Spleen (tissue), 11 donors: ENCODE measurements at regions not wholly inside any gene's neighbourhood (a gene's known extent, or its start where the extent isn't known, plus 50 kb on each side); places are given as distances from the start of the nearest gene placed in this dataset.

Source experiments
- DNase-seq: peaks from one replicate; pipeline ENCODE4 v3.0.0-alpha.2; 2020
- H3K27ac ChIP-seq, 8 donors: fragments of 200-600 bp; sonication (generic) in 7 of 8; 1 replicate in 4 of 8; 2 replicates in 4 of 8; pipeline versions ENCODE4 v1.5.0 to v1.8.0; 2016 to 2021; ENCODE audit warnings: inconsistent platforms in 4 of 8, mild to moderate bottlenecking in 4 of 8, moderate library complexity in 1 of 8
- H3K27me3 ChIP-seq, 7 donors: fragments of 200-600 bp; sonication (generic) in 6 of 7; replicated peaks in 1 of 7; 1 replicate in 4 of 7; 2 replicates in 3 of 7; pipeline versions ENCODE4 v1.5.0 to v1.8.0; 2016 to 2021; ENCODE audit warnings: inconsistent platforms in 3 of 7, mild to moderate bottlenecking in 1 of 7
- H3K36me3 ChIP-seq, 6 donors: fragments of 200-600 bp; sonication (generic) in 5 of 6; 1 replicate in 4 of 6; 2 replicates in 2 of 6; pipeline versions ENCODE4 v1.5.0 to v1.8.0; 2016 to 2021; ENCODE audit warnings: inconsistent platforms in 2 of 6
- H3K4me1 ChIP-seq, 6 donors: fragments of 200-600 bp; sonication (generic) in 5 of 6; 1 replicate in 3 of 6; 2 replicates in 3 of 6; pipeline versions ENCODE4 v1.5.0 to v1.8.0; 2016 to 2021; ENCODE audit warnings: inconsistent platforms in 3 of 6
- H3K4me3 ChIP-seq, 8 donors: fragments of 200-600 bp; sonication (generic) in 7 of 8; 1 replicate in 4 of 8; 2 replicates in 4 of 8; pipeline versions ENCODE4 v1.5.0 to v1.8.0; 2016 to 2021; ENCODE audit warnings: inconsistent platforms in 4 of 8, mild to moderate bottlenecking in 4 of 8, moderate library complexity in 2 of 8
- H3K9me3 ChIP-seq, 8 donors: fragments of 200-600 bp; sonication (generic) in 7 of 8; 1 replicate in 4 of 8; 2 replicates in 4 of 8; pipeline versions ENCODE4 v1.5.0 to v1.8.0; 2016 to 2021; ENCODE audit warnings: inconsistent platforms in 4 of 8
- POLR2A ChIP-seq, 3 donors: fragments of 450-650 bp; IDR thresholded peaks; one replicate each; pipeline ENCODE4 v1.5.1; 2017; ENCODE audit warnings: antibody characterized with exemption in 3 of 3, mild to moderate bottlenecking in 1 of 3
- POLR2AphosphoS5 ChIP-seq, 3 donors: sonication (generic); formaldehyde crosslinking; IDR thresholded peaks; one replicate each; pipeline ENCODE4 v1.5.1; 2017; ENCODE audit warnings: antibody characterized with exemption in 3 of 3
- WGBS, 5 donors: extraction: QIAGEN DNeasy Blood & Tissue Kit in 3 of 5; methylation state at CpG; one replicate each; pipeline versions ENCODE4 v1.1.5 to v1.1.7; 2013 to 2018; 5-methylcytosine and 5-hydroxymethylcytosine counted together
- intact Hi-C: fragments of 100-400 bp; cut with DNase I; formaldehyde crosslinking; loops from one replicate; pipeline ENCODE4 v1.15.0; 2023; ENCODE audit warnings: low total_unique reads
- TF ChIP-seq, protein P1 (sequence below), 11 experiments: fragments of 200-600 bp in 7 of 11; fragments of 450-650 bp in 4 of 11; sonication (generic) in 4 of 11; IDR thresholded peaks in 8 of 11; conservative IDR thresholded peaks in 3 of 11; 1 replicate in 7 of 11; 2 replicates in 4 of 11; pipeline versions ENCODE4 v1.4.0 to v1.8.0; 2016 to 2021; ENCODE audit warnings: antibody characterized with exemption in 11 of 11, inconsistent platforms in 4 of 11, mild to moderate bottlenecking in 1 of 11
- donor health status: healthy with polysubstance abuse.
- donor health status: DM: no; HTN: no; CAD: no; lungs with moderate emphysema.
- donor health status: DM: no; HTN: no; CAD: no.
- donor health status: Bipolar disorder and iron deficiency.
- donor health status: healthy.
- donor health status: DM: no; HTN: no; CAD: no.
- donor health status: DM: yes; HTN: yes; CAD: no.

- Histone ChIP-seq H3K27ac (no peak overlapping the region), H3K9me3 (no peaks in the 10 kb centered on the region), H3K4me3 (no peak overlapping the region), H3K36me3 (no peaks in the 10 kb centered on the region), H3K4me1 (peaks cover 0 to 5% (median 0%) of the 10 kb centered on the region in 6 donors), H3K27me3 (no peaks in the 10 kb centered on the region)
- TF ChIP-seq, protein P1, sequence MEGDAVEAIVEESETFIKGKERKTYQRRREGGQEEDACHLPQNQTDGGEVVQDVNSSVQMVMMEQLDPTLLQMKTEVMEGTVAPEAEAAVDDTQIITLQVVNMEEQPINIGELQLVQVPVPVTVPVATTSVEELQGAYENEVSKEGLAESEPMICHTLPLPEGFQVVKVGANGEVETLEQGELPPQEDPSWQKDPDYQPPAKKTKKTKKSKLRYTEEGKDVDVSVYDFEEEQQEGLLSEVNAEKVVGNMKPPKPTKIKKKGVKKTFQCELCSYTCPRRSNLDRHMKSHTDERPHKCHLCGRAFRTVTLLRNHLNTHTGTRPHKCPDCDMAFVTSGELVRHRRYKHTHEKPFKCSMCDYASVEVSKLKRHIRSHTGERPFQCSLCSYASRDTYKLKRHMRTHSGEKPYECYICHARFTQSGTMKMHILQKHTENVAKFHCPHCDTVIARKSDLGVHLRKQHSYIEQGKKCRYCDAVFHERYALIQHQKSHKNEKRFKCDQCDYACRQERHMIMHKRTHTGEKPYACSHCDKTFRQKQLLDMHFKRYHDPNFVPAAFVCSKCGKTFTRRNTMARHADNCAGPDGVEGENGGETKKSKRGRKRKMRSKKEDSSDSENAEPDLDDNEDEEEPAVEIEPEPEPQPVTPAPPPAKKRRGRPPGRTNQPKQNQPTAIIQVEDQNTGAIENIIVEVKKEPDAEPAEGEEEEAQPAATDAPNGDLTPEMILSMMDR (IDR thresholded peaks at IDR 0.05 in 8 of 11, conservative IDR thresholded peaks at IDR 0.05 in 3 of 11) = no peak
- TF ChIP-seq POLR2A (IDR thresholded peaks at IDR 0.05) (no peak), POLR2AphosphoS5 (IDR thresholded peaks at IDR 0.05) (no peak)
- intact Hi-C loops = no loop called here
- 32 to 89% (median 62%) methylated on average over 2 of the region's 2 CpGs for WGBS, 5 donors
- no peak for DNase-seq
Measured at GRCh38 chr2:59653164-59653563, 900.3 kb downstream of the BCL11A start.

DNA sequence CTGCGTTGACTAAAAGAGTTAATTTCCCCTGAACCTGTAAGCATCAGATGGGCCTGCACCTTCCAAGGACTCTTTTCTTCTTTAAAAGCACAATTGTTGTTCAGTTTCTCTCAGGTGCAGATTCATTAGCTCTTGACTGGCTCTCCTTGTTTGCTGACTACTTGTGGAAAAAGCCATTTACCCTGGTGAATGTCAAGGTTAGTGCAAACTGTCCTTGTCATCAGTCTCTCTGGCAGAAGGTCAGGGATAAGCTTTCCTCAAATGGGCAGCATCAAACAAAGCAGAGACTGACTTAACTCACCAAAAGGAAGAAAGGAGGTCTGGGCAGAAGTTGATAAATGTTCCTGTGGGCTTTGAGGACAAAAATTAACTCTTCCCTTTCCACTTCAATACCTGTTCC lies 922.7 kb downstream of the BCL11A start:
- no peak overlapping the region for H3K4me3 ChIP-seq

DNA sequence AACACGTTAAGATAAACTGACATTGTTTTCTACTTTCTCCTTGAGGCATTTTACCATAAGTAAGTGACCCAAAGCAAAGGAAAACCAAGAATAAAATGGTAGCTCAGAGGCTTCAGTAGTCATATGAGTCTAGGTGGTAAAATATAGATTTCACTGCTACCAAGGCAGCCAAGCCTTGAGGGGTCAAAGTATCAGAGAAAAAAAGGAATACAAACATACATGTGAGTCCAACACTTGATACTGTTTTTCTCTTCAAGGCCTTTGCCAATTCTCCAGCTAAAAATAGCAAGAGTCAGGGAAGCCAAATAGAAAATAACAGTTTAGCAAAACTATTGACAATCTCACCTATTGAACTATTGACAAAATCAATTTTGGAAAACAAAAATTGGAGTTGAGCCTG lies 925.9 kb downstream of the BCL11A start:
- H3K27me3 ChIP-seq = no peaks in the 10 kb centered on the region
- 0 to 100% (median 62%) methylated on average over 1 of the region's 1 CpG for WGBS, 5 donors
- H3K9me3 ChIP-seq = peaks cover 0 to 11% (median 2%) of the 10 kb centered on the region in 8 donors
- intact Hi-C loops = no loop called here
- H3K4me3 ChIP-seq = no peak overlapping the region
- TF ChIP-seq, protein P1 (IDR thresholded peaks at IDR 0.05 in 8 of 11, conservative IDR thresholded peaks at IDR 0.05 in 3 of 11) = no peak
- TF ChIP-seq POLR2AphosphoS5 (IDR thresholded peaks at IDR 0.05) = no peak
- no peak for TF ChIP-seq POLR2A (IDR thresholded peaks at IDR 0.05)
- no peak for DNase-seq
- peaks cover 0 to 6% (median 0%) of the 10 kb centered on the region in 6 donors for H3K4me1 ChIP-seq
- no peaks in the 10 kb centered on the region for H3K36me3 ChIP-seq
- H3K27ac ChIP-seq = no peak overlapping the region

More for the DNA sequence above, 922.7 kb downstream of the BCL11A start:
- no peaks in the 10 kb centered on the region for H3K4me1 ChIP-seq
- H3K9me3 ChIP-seq = peaks cover 0 to 11% (median 2%) of the 10 kb centered on the region in 8 donors
- no peak for DNase-seq
- 50 to 90% (median 78%) methylated on average over 1 of the region's 1 CpG for WGBS, 5 donors
- no peaks in the 10 kb centered on the region for H3K36me3 ChIP-seq
- H3K27ac ChIP-seq = no peak overlapping the region
- H3K27me3 ChIP-seq = no peaks in the 10 kb centered on the region
- TF ChIP-seq POLR2AphosphoS5 (IDR thresholded peaks at IDR 0.05) = no peak
- TF ChIP-seq, protein P1 (IDR thresholded peaks at IDR 0.05 in 8 of 11, conservative IDR thresholded peaks at IDR 0.05 in 3 of 11) = no peak
- TF ChIP-seq POLR2A (IDR thresholded peaks at IDR 0.05) = no peak
- intact Hi-C loops = no loop called here

GRCh38 chr2:59622599-59623308 lies 930.7 kb downstream of the BCL11A start:
- H3K4me1 ChIP-seq = peaks cover 0 to 10% (median 0%) of the 10 kb centered on the region in 6 donors
- H3K4me3 ChIP-seq = no peak overlapping the region
- no peaks in the 10 kb centered on the region for H3K36me3 ChIP-seq
- no peak overlapping the region for H3K27ac ChIP-seq
- no peaks in the 10 kb centered on the region for H3K27me3 ChIP-seq
- H3K9me3 ChIP-seq = peaks cover 0 to 7% (median 3%) of the 10 kb centered on the region in 8 donors
- intact Hi-C loops = no loop called here
- no peak for DNase-seq
- TF ChIP-seq POLR2A (IDR thresholded peaks at IDR 0.05) (no peak), POLR2AphosphoS5 (IDR thresholded peaks at IDR 0.05) (no peak)
- TF ChIP-seq, protein P1 (IDR thresholded peaks at IDR 0.05 in 8 of 11, conservative IDR thresholded peaks at IDR 0.05 in 3 of 11) = no peak
